Suprapubic skin (tissue), 4 donors: ENCODE measurements at regions not wholly inside any gene's neighbourhood (a gene's known extent, or its start where the extent isn't known, plus 50 kb on each side); places are given as distances from the start of the nearest gene placed in this dataset.

ENCODE experiments used
- DNase-seq, 2 donors: peaks; one replicate each; pipeline ENCODE4 v3.0.0-alpha.2; 2019; ENCODE audit warnings: low spot score in 2 of 2
- H3K27ac ChIP-seq: fragments of 200-600 bp; sonication (generic); one replicate; pipeline ENCODE4 v1.5.1; 2019
- H3K27me3 ChIP-seq: fragments of 200-600 bp; sonication (generic); one replicate; pipeline ENCODE4 v1.5.1; 2019
- H3K36me3 ChIP-seq: fragments of 200-600 bp; sonication (generic); one replicate; pipeline ENCODE4 v1.5.1; 2019
- H3K4me1 ChIP-seq: fragments of 200-600 bp; sonication (generic); one replicate; pipeline ENCODE4 v1.5.1; 2019
- H3K4me3 ChIP-seq: fragments of 200-600 bp; sonication (generic); one replicate; pipeline ENCODE4 v1.5.1; 2019; ENCODE audit warnings: mild to moderate bottlenecking
- H3K9me3 ChIP-seq: fragments of 200-600 bp; sonication (generic); one replicate; pipeline ENCODE4 v1.5.1; 2019
- EP300 ChIP-seq: sonication (generic); formaldehyde crosslinking; IDR thresholded peaks from one replicate; pipeline ENCODE4 v1.6.1; 2017; ENCODE audit warnings: antibody characterized with exemption
- POLR2A ChIP-seq, 2 donors: fragments of 450-650 bp; IDR thresholded peaks; one replicate each; pipeline ENCODE4 v1.6.1; 2017; ENCODE audit warnings: antibody characterized with exemption in 2 of 2, mild to moderate bottlenecking in 2 of 2, moderate library complexity in 2 of 2
- POLR2AphosphoS5 ChIP-seq, 3 donors: sonication (generic); formaldehyde crosslinking; IDR thresholded peaks; one replicate each; pipeline ENCODE4 v1.6.1; 2017; ENCODE audit warnings: antibody characterized with exemption in 3 of 3
- WGBS: methylation state at CpG from one replicate; pipeline ENCODE4 v1.1.5; 2018; 5-methylcytosine and 5-hydroxymethylcytosine counted together
- TF ChIP-seq, protein P1 (sequence below), 2 donors: fragments of 200-600 bp in 1 of 2; fragments of 450-650 bp in 1 of 2; sonication (generic) in 1 of 2; IDR thresholded peaks; one replicate each; pipeline ENCODE4 v1.5.1; 2016 to 2019; ENCODE audit warnings: antibody characterized with exemption in 2 of 2, mild to moderate bottlenecking in 1 of 2, moderate library complexity in 1 of 2

GRCh38 chr2:15753811-15754702, 162.4 kb downstream of the DDX1 start:
- H3K4me1 ChIP-seq = peaks cover 9% of the 10 kb centered on the region
- 93% methylated on average over 12 of the region's 15 CpGs for WGBS
- no peak for DNase-seq
- H3K4me3 ChIP-seq = no peak overlapping the region
- no peak overlapping the region for H3K27ac ChIP-seq
- no peaks in the 10 kb centered on the region for H3K9me3 ChIP-seq
- no peaks in the 10 kb centered on the region for H3K36me3 ChIP-seq
- TF ChIP-seq POLR2AphosphoS5 (IDR thresholded peaks at IDR 0.05) (no peak), EP300 (no peak), POLR2A (IDR thresholded peaks at IDR 0.05) (no peak)
- TF ChIP-seq, protein P1, sequence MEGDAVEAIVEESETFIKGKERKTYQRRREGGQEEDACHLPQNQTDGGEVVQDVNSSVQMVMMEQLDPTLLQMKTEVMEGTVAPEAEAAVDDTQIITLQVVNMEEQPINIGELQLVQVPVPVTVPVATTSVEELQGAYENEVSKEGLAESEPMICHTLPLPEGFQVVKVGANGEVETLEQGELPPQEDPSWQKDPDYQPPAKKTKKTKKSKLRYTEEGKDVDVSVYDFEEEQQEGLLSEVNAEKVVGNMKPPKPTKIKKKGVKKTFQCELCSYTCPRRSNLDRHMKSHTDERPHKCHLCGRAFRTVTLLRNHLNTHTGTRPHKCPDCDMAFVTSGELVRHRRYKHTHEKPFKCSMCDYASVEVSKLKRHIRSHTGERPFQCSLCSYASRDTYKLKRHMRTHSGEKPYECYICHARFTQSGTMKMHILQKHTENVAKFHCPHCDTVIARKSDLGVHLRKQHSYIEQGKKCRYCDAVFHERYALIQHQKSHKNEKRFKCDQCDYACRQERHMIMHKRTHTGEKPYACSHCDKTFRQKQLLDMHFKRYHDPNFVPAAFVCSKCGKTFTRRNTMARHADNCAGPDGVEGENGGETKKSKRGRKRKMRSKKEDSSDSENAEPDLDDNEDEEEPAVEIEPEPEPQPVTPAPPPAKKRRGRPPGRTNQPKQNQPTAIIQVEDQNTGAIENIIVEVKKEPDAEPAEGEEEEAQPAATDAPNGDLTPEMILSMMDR (IDR thresholded peaks at IDR 0.05) = no peak
- H3K27me3 ChIP-seq = no peaks in the 10 kb centered on the region

GRCh38 chr2:15754703-15755099, 163.0 kb downstream of the DDX1 start:
- 74% methylated on average over 5 of the region's 5 CpGs for WGBS
- Histone ChIP-seq H3K4me3 (no peak overlapping the region), H3K4me1 (peaks cover 6% of the 10 kb centered on the region), H3K27ac (no peak overlapping the region), H3K36me3 (no peaks in the 10 kb centered on the region), H3K27me3 (no peaks in the 10 kb centered on the region), H3K9me3 (no peaks in the 10 kb centered on the region)
- TF ChIP-seq POLR2A (IDR thresholded peaks at IDR 0.05) = no peak
- TF ChIP-seq, protein P1 (IDR thresholded peaks at IDR 0.05) = no peak
- no peak for DNase-seq

DNA sequence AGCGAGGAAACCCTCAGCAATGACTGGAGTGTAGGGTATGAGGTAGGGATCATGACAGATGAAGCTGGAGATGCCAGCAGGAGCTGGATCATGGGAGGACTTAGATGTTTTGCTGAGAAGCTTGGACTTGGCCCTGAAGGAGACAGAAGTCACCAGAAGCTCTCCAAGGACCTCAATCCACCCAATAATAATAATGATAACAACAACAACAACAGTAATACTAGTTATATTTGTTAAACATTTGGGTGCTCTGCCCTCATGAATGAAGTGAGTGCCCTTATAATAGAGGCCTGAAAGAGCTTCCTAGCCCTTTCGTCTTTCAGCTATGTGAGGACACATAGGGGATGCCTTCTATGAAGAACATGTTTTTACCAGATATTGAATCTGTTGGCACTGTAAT, 163.9 kb downstream of the DDX1 start:
- Histone ChIP-seq H3K4me3 (no peak overlapping the region), H3K4me1 (no peaks in the 10 kb centered on the region), H3K36me3 (no peaks in the 10 kb centered on the region), H3K9me3 (no peaks in the 10 kb centered on the region), H3K27me3 (no peaks in the 10 kb centered on the region), H3K27ac (no peak overlapping the region)
- WGBS = 80% methylated on average over 2 of the region's 2 CpGs
- no peak for TF ChIP-seq EP300
- TF ChIP-seq, protein P1 (IDR thresholded peaks at IDR 0.05) = no peak
- TF ChIP-seq POLR2A (IDR thresholded peaks at IDR 0.05) = no peak
- TF ChIP-seq POLR2AphosphoS5 (IDR thresholded peaks at IDR 0.05) = no peak
- no peak for DNase-seq

DNA sequence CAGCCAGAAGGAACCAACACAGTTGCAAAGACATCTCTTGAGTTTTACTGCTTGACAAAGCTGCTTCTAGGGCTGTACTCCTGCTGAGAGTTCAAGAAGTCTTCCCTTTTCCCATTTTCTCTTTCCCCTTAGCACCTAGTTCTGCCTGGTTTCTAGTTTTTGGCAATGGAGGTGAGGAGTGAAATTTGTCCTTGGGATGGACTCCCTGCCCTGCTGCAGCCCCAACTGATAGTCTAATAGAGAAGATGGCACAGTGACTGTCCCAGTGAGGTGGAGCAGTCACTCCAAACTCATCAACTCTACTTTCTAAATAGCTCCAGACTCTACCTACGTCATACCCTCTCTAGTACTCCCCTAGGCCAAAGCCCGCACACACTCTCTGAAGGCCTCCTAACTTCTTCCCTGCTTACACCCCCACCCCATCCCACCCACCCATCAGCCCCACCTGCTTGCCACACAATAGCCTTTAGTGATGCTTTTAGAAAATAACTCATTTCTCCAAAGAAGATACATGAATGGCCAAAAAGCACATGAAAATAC, 164.4 kb downstream of the DDX1 start:
- Histone ChIP-seq H3K27me3 (no peaks in the 10 kb centered on the region), H3K9me3 (no peaks in the 10 kb centered on the region), H3K4me1 (no peaks in the 10 kb centered on the region), H3K4me3 (no peak overlapping the region), H3K36me3 (no peaks in the 10 kb centered on the region), H3K27ac (no peak overlapping the region)
- 92% methylated on average over 2 of the region's 2 CpGs for WGBS
- TF ChIP-seq POLR2A (IDR thresholded peaks at IDR 0.05) (no peak), POLR2AphosphoS5 (IDR thresholded peaks at IDR 0.05) (no peak), EP300 (no peak)
- TF ChIP-seq, protein P1 (IDR thresholded peaks at IDR 0.05) = no peak
- DNase-seq = no peak
